ENCODE measurements at regions not wholly inside any gene's neighbourhood (a gene's known extent, or its start where the extent isn't known, plus 50 kb on each side); places are given as distances from the start of the nearest gene placed in this dataset.
"Not testable (repeated sequence)": the region's sequence is repeated elsewhere in the genome, so short reads cannot be mapped to it uniquely, and the experiment has no call there.

DNA sequence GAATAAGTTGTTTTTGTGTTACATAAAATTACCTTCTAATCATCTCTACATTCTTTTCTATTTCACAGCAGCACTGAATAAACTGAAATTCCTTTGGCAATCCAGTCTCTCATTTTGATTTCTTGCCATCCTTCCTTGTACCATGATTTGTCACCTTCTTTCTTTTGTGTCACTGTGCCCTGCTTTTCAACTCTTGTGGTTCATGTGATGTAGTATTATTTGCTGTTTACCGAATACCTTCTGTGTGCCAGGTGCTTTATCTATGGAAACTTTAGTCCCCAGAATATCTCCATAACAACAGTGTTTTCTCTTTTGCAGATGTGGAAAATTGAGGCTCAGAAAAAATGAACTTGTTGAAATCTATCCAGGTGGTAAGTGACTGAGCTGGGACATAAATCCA lies 220.3 kb downstream of the STK31 start:
- H3K9me3 ChIP-seq: no peaks in the 10 kb centered on the region
- whole genome bisulfite sequencing, 2 donors: 46 to 82% methylated on average over 1 of the region's 1 CpG
- H3K4me1 ChIP-seq: no peaks in the 10 kb centered on the region
- TF ChIP-seq POLR2A (IDR thresholded peaks at IDR 0.05) (no peak), POLR2AphosphoS5 (IDR thresholded peaks at IDR 0.05) (no peak), EP300 (IDR thresholded peaks at IDR 0.05) (no peak)
- TF ChIP-seq, protein P1, sequence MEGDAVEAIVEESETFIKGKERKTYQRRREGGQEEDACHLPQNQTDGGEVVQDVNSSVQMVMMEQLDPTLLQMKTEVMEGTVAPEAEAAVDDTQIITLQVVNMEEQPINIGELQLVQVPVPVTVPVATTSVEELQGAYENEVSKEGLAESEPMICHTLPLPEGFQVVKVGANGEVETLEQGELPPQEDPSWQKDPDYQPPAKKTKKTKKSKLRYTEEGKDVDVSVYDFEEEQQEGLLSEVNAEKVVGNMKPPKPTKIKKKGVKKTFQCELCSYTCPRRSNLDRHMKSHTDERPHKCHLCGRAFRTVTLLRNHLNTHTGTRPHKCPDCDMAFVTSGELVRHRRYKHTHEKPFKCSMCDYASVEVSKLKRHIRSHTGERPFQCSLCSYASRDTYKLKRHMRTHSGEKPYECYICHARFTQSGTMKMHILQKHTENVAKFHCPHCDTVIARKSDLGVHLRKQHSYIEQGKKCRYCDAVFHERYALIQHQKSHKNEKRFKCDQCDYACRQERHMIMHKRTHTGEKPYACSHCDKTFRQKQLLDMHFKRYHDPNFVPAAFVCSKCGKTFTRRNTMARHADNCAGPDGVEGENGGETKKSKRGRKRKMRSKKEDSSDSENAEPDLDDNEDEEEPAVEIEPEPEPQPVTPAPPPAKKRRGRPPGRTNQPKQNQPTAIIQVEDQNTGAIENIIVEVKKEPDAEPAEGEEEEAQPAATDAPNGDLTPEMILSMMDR (IDR thresholded peaks at IDR 0.05): no peak
- no peaks in the 10 kb centered on the region for H3K27me3 ChIP-seq
- no peaks in the 10 kb centered on the region for H3K36me3 ChIP-seq
- no peak overlapping the region for H3K4me3 ChIP-seq
- intact Hi-C loops (cut with DNase I): no loop called here
- no peak for DNase-seq
- no peak overlapping the region for H3K27ac ChIP-seq

DNA sequence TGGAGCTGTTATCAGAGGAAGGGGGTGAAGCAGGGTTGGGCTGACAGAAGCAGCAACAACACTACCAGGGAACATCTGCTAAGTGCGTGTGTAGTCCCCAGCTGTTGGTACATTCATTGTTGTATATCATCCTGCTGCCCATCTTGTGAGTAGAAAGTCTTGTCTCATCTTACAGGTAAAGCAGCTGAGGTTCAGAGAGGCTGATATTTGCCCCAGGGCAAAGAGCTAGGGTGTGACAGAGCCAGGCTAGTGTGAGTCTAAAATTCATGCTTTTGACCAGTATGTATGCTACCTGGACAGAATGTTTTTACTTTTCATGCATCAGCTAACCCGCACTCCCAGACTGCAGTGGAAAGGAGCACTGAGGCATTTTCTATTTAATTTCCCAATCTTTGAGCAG lies 221.6 kb downstream of the STK31 start:
- intact Hi-C loops (cut with DNase I): no loop called here
- WGBS, 2 donors: 93 to 95% methylated on average over 2 of the region's 2 CpGs
- H3K4me3 ChIP-seq: no peak overlapping the region
- no peak overlapping the region for H3K27ac ChIP-seq
- H3K36me3 ChIP-seq: no peaks in the 10 kb centered on the region
- H3K9me3 ChIP-seq: no peaks in the 10 kb centered on the region
- no peak for DNase-seq
- no peaks in the 10 kb centered on the region for H3K27me3 ChIP-seq
- no peaks in the 10 kb centered on the region for H3K4me1 ChIP-seq
- TF ChIP-seq, protein P1 (IDR thresholded peaks at IDR 0.05): no peak
- no peak for TF ChIP-seq EP300 (IDR thresholded peaks at IDR 0.05)
- no peak for TF ChIP-seq POLR2AphosphoS5 (IDR thresholded peaks at IDR 0.05)
- TF ChIP-seq POLR2A (IDR thresholded peaks at IDR 0.05): no peak

DNA sequence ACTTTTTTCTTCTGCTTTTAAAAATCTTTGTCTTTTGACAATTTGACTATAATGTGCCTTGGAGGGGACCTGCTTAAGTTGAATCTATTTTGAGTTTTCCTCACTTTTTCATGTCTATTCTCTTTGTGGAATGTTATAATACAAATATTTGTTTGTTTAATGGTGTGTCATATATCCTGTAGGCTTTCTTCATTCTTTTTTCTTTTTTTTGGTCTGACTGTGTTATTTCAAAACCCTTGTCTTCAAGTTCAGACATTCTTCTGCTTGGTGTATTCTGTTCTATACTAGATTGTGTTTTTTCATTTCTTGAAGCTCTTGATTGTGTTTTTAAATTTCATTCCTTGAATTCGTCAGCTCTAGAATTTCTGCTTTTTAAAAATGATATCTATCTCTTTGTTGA lies 228.2 kb downstream of the STK31 start:
- Histone ChIP-seq H3K27ac (no peak overlapping the region), H3K4me1 (no peaks in the 10 kb centered on the region), H3K27me3 (no peaks in the 10 kb centered on the region), H3K36me3 (no peaks in the 10 kb centered on the region), H3K9me3 (no peaks in the 10 kb centered on the region), H3K4me3 (no peak overlapping the region)
- intact Hi-C loops (cut with DNase I): no loop called here
- TF ChIP-seq EP300 (IDR thresholded peaks at IDR 0.05) (no peak), POLR2AphosphoS5 (IDR thresholded peaks at IDR 0.05) (no peak), POLR2A (IDR thresholded peaks at IDR 0.05) (no peak)
- TF ChIP-seq, protein P1 (IDR thresholded peaks at IDR 0.05): no peak
- DNase-seq: no peak
- whole genome bisulfite sequencing, 2 donors: 91 to 97% methylated on average over 1 of the region's 1 CpG

DNA sequence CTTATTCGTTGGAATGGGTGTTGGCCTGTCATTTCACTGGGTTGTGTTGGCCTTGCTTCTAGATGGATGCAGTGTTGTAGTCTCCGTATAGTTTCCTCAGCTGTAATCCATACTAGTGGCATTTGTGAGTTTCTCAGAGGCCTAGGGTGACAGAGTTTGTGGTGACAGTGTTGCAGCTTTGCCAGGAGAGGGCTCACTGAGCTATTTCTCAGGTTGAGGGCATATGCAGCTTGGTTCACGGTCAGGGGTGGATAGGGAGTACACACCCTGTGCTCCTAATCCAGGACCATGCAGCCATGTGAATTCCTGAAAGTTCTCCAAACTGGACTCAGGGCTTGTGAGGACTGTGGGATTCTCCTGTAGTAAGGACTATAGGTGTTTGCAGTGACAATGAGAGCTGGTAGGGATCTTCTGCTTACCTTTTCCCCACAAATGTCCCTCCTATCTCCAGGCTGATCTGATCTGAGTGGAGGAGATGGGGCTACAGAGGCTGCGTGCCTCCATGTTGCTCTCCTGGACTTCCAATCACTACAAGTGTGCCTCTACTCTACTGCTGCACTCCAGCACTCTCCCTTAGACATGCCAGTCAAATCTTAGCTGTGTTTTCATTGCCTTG lies 229.0 kb downstream of the STK31 start:
- Histone ChIP-seq H3K9me3 (no peaks in the 10 kb centered on the region), H3K4me3 (no peak overlapping the region), H3K36me3 (no peaks in the 10 kb centered on the region), H3K27ac (no peak overlapping the region), H3K27me3 (no peaks in the 10 kb centered on the region), H3K4me1 (no peaks in the 10 kb centered on the region)
- intact Hi-C loops (cut with DNase I): no loop called here
- DNase-seq: no peak
- WGBS, 2 donors: 17 to 38% methylated on average over 4 of the region's 4 CpGs
- TF ChIP-seq, protein P1 (IDR thresholded peaks at IDR 0.05): no peak
- TF ChIP-seq POLR2AphosphoS5 (IDR thresholded peaks at IDR 0.05): no peak
- TF ChIP-seq EP300 (IDR thresholded peaks at IDR 0.05): no peak
- no peak for TF ChIP-seq POLR2A (IDR thresholded peaks at IDR 0.05)

DNA sequence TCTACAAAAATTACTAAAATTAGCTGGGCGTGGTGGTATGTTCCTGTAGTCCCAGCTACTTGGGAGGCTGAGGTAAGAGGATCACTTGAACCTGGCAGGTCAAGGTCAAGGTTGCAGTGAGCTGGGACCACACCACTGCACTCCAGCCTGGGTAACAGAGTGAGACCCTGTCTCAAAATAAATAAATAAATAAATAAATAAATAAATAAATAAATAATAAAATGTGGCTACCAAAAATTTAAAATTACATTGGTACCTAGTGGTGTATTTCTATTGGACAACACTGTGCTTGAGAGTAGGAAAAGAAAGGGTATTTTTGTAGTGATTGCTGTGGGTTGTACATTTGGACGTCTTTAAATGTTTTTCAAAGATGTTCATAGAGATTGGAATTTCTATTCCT lies 229.7 kb downstream of the STK31 start:
- H3K27me3 ChIP-seq; H3K4me3 ChIP-seq; H3K9me3 ChIP-seq; H3K27ac ChIP-seq; DNase-seq; H3K36me3 ChIP-seq; intact Hi-C loops (cut with DNase I); H3K4me1 ChIP-seq: not testable (repeated sequence)
- 85 to 91% methylated on average over 2 of the region's 2 CpGs for WGBS, 2 donors

All from sigmoid colon (tissue), 6 donors.